GM23248 (cell line): ENCODE measurements at regions not wholly inside any gene's neighbourhood (a gene's known extent, or its start where the extent isn't known, plus 50 kb on each side); places are given as distances from the start of the nearest gene placed in this dataset.

Experiments
- EZH2 ChIP-seq: fragments of 200-600 bp; sonication (generic); IDR thresholded peaks from 2 replicates; pipeline ENCODE4 v1.6.1; 2018; ENCODE audit warnings: antibody characterized with exemption, mild to moderate bottlenecking; ENCODE audit not compliant: insufficient read depth, poor library complexity, severe bottlenecking
- EZH2phosphoT487 ChIP-seq: fragments of 200-600 bp; sonication (generic); IDR thresholded peaks from 2 replicates; pipeline ENCODE4 v1.6.1; 2018; ENCODE audit warnings: antibody characterized with exemption, moderate library complexity, mild to moderate bottlenecking, low read depth; ENCODE audit not compliant: insufficient read depth

GRCh38 chr19:21604951-21605476 lies 99.6 kb downstream of the ZNF429 start:
- no peak for TF ChIP-seq EZH2
- no peak for TF ChIP-seq EZH2phosphoT487
